GM23338 (cell line): ENCODE measurements at regions not wholly inside any gene's neighbourhood (a gene's known extent, or its start where the extent isn't known, plus 50 kb on each side); places are given as distances from the start of the nearest gene placed in this dataset.

Source experiments
- ATAC-seq: fragments of 200-7000 bp; cut with Tn5 transposase; 3 replicates; pipeline ENCODE4 v1.9.1; 2020
- DNase-seq: peaks from one replicate; pipeline ENCODE4 v3.0.0-alpha.2; 2015; ENCODE audit warnings: low spot score
- H2AFZ ChIP-seq: fragments of 200-600 bp; sonication (generic); 2 replicates; pipeline ENCODE4 v1.8.0; 2016; ENCODE audit warnings: antibody characterized with exemption, mild to moderate bottlenecking, moderate library complexity
- H3F3A ChIP-seq: fragments of 200-600 bp; sonication (generic); replicated peaks from 2 replicates; pipeline ENCODE4 v1.8.0; 2017; ENCODE audit warnings: antibody characterized with exemption, mixed run types, low read depth
- H3K27ac ChIP-seq: fragments of 200-600 bp; sonication (generic); 2 replicates; pipeline ENCODE4 v1.6.1; 2016; ENCODE audit warnings: low read depth
- H3K27me3 ChIP-seq: fragments of 200-600 bp; sonication (generic); 2 replicates; pipeline ENCODE4 v1.8.0; 2016; ENCODE audit warnings: mild to moderate bottlenecking, mixed run types, moderate library complexity; ENCODE audit not compliant: insufficient read depth
- H3K36me3 ChIP-seq: fragments of 200-600 bp; sonication (generic); 2 replicates; pipeline ENCODE4 v1.8.0; 2016; ENCODE audit warnings: mild to moderate bottlenecking; ENCODE audit not compliant: insufficient read depth
- H3K4me1 ChIP-seq: fragments of 200-600 bp; sonication (generic); 2 replicates; pipeline ENCODE4 v1.8.0; 2016; ENCODE audit warnings: mild to moderate bottlenecking, moderate library complexity; ENCODE audit not compliant: insufficient read depth
- H3K4me2 ChIP-seq: fragments of 200-600 bp; sonication (generic); 2 replicates; pipeline ENCODE4 v1.7.1; 2017; ENCODE audit warnings: mixed run types
- H3K4me3 ChIP-seq: fragments of 200-600 bp; sonication (generic); 2 replicates; pipeline ENCODE4 v1.6.1; 2016; ENCODE audit warnings: mixed run types
- H3K79me2 ChIP-seq: fragments of 200-600 bp; sonication (generic); replicated peaks from 2 replicates; pipeline ENCODE4 v1.8.0; 2017; ENCODE audit warnings: mild to moderate bottlenecking; ENCODE audit not compliant: insufficient read depth
- H3K9me2 ChIP-seq: fragments of 200-600 bp; sonication (generic); 2 replicates; pipeline ENCODE4 v1.8.0; 2017; ENCODE audit not compliant: insufficient read depth
- H4K20me1 ChIP-seq: fragments of 200-600 bp; sonication (generic); replicated peaks from 2 replicates; pipeline ENCODE4 v1.8.0; 2017; ENCODE audit warnings: mild to moderate bottlenecking; ENCODE audit not compliant: insufficient read depth
- H3K27ac Mint-ChIP-seq: 2 replicates; pipeline ENCODE4 v1.8.0; 2020; ENCODE audit warnings: inconsistent platforms, mild to moderate bottlenecking, moderate library complexity, mixed read lengths
- H3K27me3 Mint-ChIP-seq: 3 replicates; pipeline ENCODE4 v1.8.0; 2022; ENCODE audit warnings: low read depth, mild to moderate bottlenecking, moderate library complexity, mixed read lengths, inconsistent platforms; ENCODE audit not compliant: insufficient read depth, poor library complexity
- H3K36me3 Mint-ChIP-seq: 3 replicates; pipeline ENCODE4 v1.8.0; 2021; ENCODE audit warnings: low read depth, mild to moderate bottlenecking, inconsistent platforms, moderate library complexity, mixed read lengths
- H3K4me1 Mint-ChIP-seq: 3 replicates; pipeline ENCODE4 v1.8.0; 2020; ENCODE audit warnings: mild to moderate bottlenecking, inconsistent platforms, mixed read lengths
- H3K4me3 Mint-ChIP-seq: 3 replicates; pipeline ENCODE4 v1.8.0; 2021; ENCODE audit warnings: moderate library complexity, mild to moderate bottlenecking, inconsistent platforms, mixed read lengths
- H3K9me3 Mint-ChIP-seq: 3 replicates; pipeline ENCODE4 v1.8.0; 2020; ENCODE audit warnings: moderate library complexity, mild to moderate bottlenecking, inconsistent platforms, mixed read lengths
- CTCF ChIP-seq, 2 experiments: fragments of 200-600 bp in 1 of 2; sonication (generic) in 1 of 2; conservative IDR thresholded peaks; 2 replicates each; pipeline versions ENCODE4 v1.5.1 to v1.6.1; 2016 to 2017; ENCODE audit warnings: antibody characterized with exemption in 2 of 2, low read depth in 2 of 2, mild to moderate bottlenecking in 2 of 2, moderate library complexity in 1 of 2
- EZH2 ChIP-seq: fragments of 200-600 bp; sonication (generic); IDR thresholded peaks from one replicate; pipeline ENCODE4 v1.8.0; 2017; ENCODE audit warnings: antibody characterized with exemption, mild to moderate bottlenecking, low read depth; ENCODE audit not compliant: unreplicated experiment
- JUNB ChIP-seq: IDR thresholded peaks from one replicate; pipeline ENCODE4 v1.6.1; 2016; ENCODE audit warnings: antibody characterized with exemption; ENCODE audit not compliant: unreplicated experiment
- REST ChIP-seq: IDR thresholded peaks from one replicate; pipeline ENCODE4 v1.6.1; 2018; ENCODE audit warnings: antibody characterized with exemption; ENCODE audit not compliant: unreplicated experiment
- STAT1 ChIP-seq: IDR thresholded peaks from one replicate; pipeline ENCODE4 v1.6.1; 2016; ENCODE audit warnings: antibody characterized with exemption; ENCODE audit not compliant: unreplicated experiment
- ZNF114 ChIP-seq: fragments of 250-450 bp; sonication (Bioruptor Pico); IDR thresholded peaks from 2 replicates; pipeline ENCODE4 v1.5.0; 2020; ENCODE audit warnings: mild to moderate bottlenecking, moderate library complexity
- TF ChIP-seq, protein P1 (sequence below): IDR thresholded peaks from 2 replicates; pipeline ENCODE4 v1.6.1; 2016; ENCODE audit warnings: antibody characterized with exemption

DNA sequence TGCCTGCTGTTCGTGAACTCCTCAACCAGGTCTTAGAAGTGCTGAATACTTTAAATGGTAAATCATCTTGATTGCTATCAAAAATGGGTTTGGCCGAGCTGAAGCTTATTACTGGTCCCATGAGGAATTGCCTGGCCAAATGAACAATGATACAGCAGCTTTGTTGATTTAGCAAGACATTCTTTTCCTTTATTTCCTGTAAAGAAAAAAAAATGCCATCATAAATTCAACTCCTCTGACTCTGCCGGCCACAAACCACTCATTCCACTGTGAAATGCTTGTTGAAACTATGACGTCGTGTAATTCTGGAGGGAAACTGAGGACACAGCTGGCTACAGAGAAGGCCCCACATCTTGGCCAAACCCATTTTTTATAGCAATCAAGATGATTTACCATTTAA is 74.2 kb upstream of the ID2 start:
- H3K9me2 ChIP-seq = no peaks in the 10 kb centered on the region; the same call in 1 of the 2 replicates
- Mint-ChIP-seq H3K9me3 (peaks cover 5% of the 10 kb centered on the region), H3K4me3 (no peak overlapping the region), H3K36me3 (0 out of 3 replicates have a peak, but pooled peaks cover 3% of the 10 kb centered on the region), H3K4me1 (peaks cover 7% of the 10 kb centered on the region; the same call in 2 of the 3 replicates), H3K27me3 (peaks cover 1% of the 10 kb centered on the region), H3K27ac (no peak overlapping the region)
- H2AFZ ChIP-seq = no peak overlapping the region
- H3K27me3 ChIP-seq = no peaks in the 10 kb centered on the region
- H3K4me1 ChIP-seq = no peaks in the 10 kb centered on the region
- no peaks in the 10 kb centered on the region for H4K20me1 ChIP-seq
- H3K4me2 ChIP-seq = no peak overlapping the region
- no peaks in the 10 kb centered on the region for H3F3A ChIP-seq
- DNase-seq (no peak), ATAC-seq (no peak)
- H3K36me3 ChIP-seq = no peaks in the 10 kb centered on the region
- H3K4me3 ChIP-seq = no peak overlapping the region
- TF ChIP-seq STAT1 (no peak), CTCF (conservative IDR thresholded peaks at IDR 0.05; ENCODE audit: low read depth in 2 of 2) (no peak), REST (no peak), EZH2 (no peak)
- no peaks in the 10 kb centered on the region for H3K79me2 ChIP-seq
- H3K27ac ChIP-seq = no peak overlapping the region

DNA sequence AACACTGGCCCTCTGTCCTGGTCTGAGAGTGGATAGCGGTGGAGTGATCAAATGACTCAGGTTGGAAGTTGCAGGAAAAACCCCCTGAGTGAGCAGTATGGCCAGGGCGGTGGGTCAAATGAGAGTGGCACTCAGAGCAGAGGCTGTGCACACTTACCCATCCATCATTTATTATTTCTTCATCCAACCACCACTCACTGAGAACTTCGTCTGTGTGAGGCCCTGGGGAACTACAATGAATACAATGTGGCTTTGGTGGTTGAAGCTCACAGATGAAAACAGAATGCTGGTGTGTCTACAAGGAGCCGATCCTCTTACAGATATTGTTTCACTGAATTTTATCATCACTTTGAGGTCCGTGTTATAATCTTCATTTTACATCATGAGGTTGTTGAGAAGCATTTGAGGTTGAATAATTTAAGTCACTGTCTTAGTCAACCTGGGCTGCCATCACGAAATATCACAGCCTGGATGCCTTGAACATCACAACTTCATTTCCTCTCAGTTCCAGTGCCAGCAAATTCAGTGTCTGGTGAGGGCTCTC is 73.4 kb upstream of the ID2 start:
- 0 out of 3 replicates have a peak, but pooled peaks cover 3% of the 10 kb centered on the region for H3K36me3 Mint-ChIP-seq
- no peaks in the 10 kb centered on the region for H3K36me3 ChIP-seq
- no peaks in the 10 kb centered on the region for H3K27me3 ChIP-seq
- H3K27ac Mint-ChIP-seq = no peak overlapping the region
- H2AFZ ChIP-seq = no peak overlapping the region
- no peak overlapping the region for H3K4me2 ChIP-seq
- H3K27ac ChIP-seq = no peak overlapping the region
- no peaks in the 10 kb centered on the region; the same call in 1 of the 2 replicates for H3K9me2 ChIP-seq
- peaks cover 1% of the 10 kb centered on the region for H3K27me3 Mint-ChIP-seq
- peaks cover 5% of the 10 kb centered on the region for H3K9me3 Mint-ChIP-seq
- H3K4me1 Mint-ChIP-seq = peaks cover 7% of the 10 kb centered on the region; the same call in 2 of the 3 replicates
- TF ChIP-seq JUNB (no peak), ZNF114 (no peak), EZH2 (no peak), CTCF (conservative IDR thresholded peaks at IDR 0.05; ENCODE audit: low read depth in 2 of 2) (no peak), STAT1 (no peak)
- TF ChIP-seq, protein P1, sequence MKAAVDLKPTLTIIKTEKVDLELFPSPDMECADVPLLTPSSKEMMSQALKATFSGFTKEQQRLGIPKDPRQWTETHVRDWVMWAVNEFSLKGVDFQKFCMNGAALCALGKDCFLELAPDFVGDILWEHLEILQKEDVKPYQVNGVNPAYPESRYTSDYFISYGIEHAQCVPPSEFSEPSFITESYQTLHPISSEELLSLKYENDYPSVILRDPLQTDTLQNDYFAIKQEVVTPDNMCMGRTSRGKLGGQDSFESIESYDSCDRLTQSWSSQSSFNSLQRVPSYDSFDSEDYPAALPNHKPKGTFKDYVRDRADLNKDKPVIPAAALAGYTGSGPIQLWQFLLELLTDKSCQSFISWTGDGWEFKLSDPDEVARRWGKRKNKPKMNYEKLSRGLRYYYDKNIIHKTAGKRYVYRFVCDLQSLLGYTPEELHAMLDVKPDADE = no peak
- H3K4me3 Mint-ChIP-seq = no peak overlapping the region
- no peaks in the 10 kb centered on the region for H3F3A ChIP-seq
- no peaks in the 10 kb centered on the region for H3K4me1 ChIP-seq
- H4K20me1 ChIP-seq = no peaks in the 10 kb centered on the region
- H3K79me2 ChIP-seq = no peaks in the 10 kb centered on the region
- ATAC-seq (no peak), DNase-seq (no peak)
- no peak overlapping the region for H3K4me3 ChIP-seq
